Vagina (tissue), 2 donors: ENCODE measurements at regions not wholly inside any gene's neighbourhood (a gene's known extent, or its start where the extent isn't known, plus 50 kb on each side); places are given as distances from the start of the nearest gene placed in this dataset.

Experiments
- DNase-seq, 2 donors: peaks; one replicate each; pipeline ENCODE4 v3.0.0-alpha.2; 2017; ENCODE audit errors: extremely low spot score in 2 of 2
- H3K27ac ChIP-seq: fragments of 200-600 bp; sonication (generic); one replicate; pipeline ENCODE4 v1.5.1; 2019
- H3K27me3 ChIP-seq: fragments of 200-600 bp; sonication (generic); one replicate; pipeline ENCODE4 v1.5.1; 2019
- H3K36me3 ChIP-seq, 2 donors: fragments of 200-600 bp; sonication (generic); one replicate each; pipeline ENCODE4 v1.5.1; 2017 to 2019
- H3K4me1 ChIP-seq: fragments of 200-600 bp; sonication (generic); one replicate; pipeline ENCODE4 v1.5.1; 2019
- H3K4me3 ChIP-seq, 2 donors: fragments of 200-600 bp; sonication (generic); 1 replicate in 1 of 2; 2 replicates in 1 of 2; pipeline ENCODE4 v1.5.1; 2016 to 2019
- H3K9me3 ChIP-seq: fragments of 200-600 bp; sonication (generic); one replicate; pipeline ENCODE4 v1.5.1; 2019
- POLR2A ChIP-seq, 2 donors: fragments of 450-650 bp; IDR thresholded peaks; one replicate each; pipeline ENCODE4 v1.6.1; 2017; ENCODE audit warnings: antibody characterized with exemption in 2 of 2, mild to moderate bottlenecking in 2 of 2, moderate library complexity in 2 of 2
- POLR2AphosphoS5 ChIP-seq, 2 donors: sonication (generic); formaldehyde crosslinking; IDR thresholded peaks; one replicate each; pipeline ENCODE4 v1.9.0; 2017; ENCODE audit warnings: antibody characterized with exemption in 2 of 2, mild to moderate bottlenecking in 2 of 2, low read depth in 1 of 2; ENCODE audit not compliant: insufficient read depth in 1 of 2
- intact Hi-C: fragments of 100-400 bp; cut with DNase I; formaldehyde crosslinking; loops from one replicate; pipeline ENCODE4 v1.15.1; 2023
- TF ChIP-seq, protein P1 (sequence below), 3 experiments: fragments of 450-650 bp in 2 of 3; fragments of 200-600 bp in 1 of 3; sonication (generic) in 1 of 3; IDR thresholded peaks; one replicate each; pipeline ENCODE4 v1.5.1; 2017 to 2019; ENCODE audit warnings: antibody characterized with exemption in 3 of 3, mild to moderate bottlenecking in 2 of 3, moderate library complexity in 2 of 3

DNA sequence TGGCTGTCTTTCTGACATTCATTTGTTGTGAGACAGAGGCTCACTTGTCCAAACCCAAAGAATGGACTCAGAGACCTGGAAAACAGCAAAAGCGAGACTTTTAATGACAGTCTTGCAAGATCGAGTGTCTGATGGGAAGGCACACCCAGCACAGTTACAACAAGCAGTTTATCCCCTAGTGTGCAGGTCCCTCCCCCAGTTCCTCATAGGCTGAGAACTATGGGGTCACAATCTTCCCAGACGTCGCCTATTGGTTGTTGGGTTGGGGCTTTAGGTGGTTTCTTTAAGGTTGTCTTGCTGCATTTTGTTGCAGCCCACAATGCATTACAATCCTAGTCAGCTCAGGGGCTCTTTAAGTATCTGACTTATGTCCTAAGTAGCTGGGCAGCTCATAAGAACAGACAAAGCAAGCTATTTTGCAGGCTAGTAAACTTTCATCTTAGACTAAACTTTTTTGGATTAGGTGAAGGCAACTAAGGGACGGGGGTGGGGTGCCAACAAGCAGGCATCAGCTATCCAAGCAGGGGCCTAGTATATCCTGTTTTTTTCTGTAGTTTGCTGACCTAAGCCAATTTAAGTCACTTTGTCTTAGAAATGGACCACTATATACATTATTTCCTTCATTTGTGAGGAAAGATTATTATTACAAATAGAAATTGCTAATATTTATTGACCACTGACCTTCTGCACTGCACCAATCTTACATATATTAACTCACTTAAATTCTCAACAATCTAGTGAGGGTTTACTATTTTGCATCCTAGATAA lies 151.8 kb downstream of the SETD4 start:
- intact Hi-C loops, result no loop called here
- Histone ChIP-seq H3K4me1 (peaks cover 8% of the 10 kb centered on the region), H3K27me3 (no peaks in the 10 kb centered on the region), H3K9me3 (no peaks in the 10 kb centered on the region), H3K4me3 (no peak overlapping the region), H3K36me3 (no peaks in the 10 kb centered on the region), H3K27ac (no peak overlapping the region)
- DNase-seq, result no peak
- TF ChIP-seq POLR2AphosphoS5 (IDR thresholded peaks at IDR 0.05; ENCODE audit: insufficient read depth in 1 of 2, low read depth in 1 of 2), result no peak
- TF ChIP-seq POLR2A (IDR thresholded peaks at IDR 0.05), result no peak
- TF ChIP-seq, protein P1, sequence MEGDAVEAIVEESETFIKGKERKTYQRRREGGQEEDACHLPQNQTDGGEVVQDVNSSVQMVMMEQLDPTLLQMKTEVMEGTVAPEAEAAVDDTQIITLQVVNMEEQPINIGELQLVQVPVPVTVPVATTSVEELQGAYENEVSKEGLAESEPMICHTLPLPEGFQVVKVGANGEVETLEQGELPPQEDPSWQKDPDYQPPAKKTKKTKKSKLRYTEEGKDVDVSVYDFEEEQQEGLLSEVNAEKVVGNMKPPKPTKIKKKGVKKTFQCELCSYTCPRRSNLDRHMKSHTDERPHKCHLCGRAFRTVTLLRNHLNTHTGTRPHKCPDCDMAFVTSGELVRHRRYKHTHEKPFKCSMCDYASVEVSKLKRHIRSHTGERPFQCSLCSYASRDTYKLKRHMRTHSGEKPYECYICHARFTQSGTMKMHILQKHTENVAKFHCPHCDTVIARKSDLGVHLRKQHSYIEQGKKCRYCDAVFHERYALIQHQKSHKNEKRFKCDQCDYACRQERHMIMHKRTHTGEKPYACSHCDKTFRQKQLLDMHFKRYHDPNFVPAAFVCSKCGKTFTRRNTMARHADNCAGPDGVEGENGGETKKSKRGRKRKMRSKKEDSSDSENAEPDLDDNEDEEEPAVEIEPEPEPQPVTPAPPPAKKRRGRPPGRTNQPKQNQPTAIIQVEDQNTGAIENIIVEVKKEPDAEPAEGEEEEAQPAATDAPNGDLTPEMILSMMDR (IDR thresholded peaks at IDR 0.05), result no peak

DNA sequence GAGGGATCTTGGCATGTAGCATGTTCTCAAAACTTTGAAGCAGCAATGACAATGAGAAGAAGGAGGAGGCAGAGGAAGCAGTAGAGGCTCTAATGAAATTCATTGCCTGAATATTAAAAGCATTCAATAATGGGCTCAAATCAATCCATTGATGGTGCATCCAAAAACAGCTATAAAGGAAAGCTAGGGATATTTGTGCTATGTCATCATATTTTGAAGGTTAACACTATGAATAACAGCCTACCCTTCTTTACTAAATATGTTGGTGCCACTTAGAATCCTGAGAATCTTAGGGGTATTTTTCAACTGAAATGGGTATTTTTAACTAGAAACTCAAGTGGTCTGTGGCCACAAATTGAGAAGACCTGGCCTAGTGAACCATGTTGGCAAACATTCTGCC lies 153.7 kb downstream of the SETD4 start:
- no peaks in the 10 kb centered on the region for H3K27me3 ChIP-seq
- DNase-seq, result no peak
- H3K9me3 ChIP-seq, result no peaks in the 10 kb centered on the region
- H3K4me1 ChIP-seq, result peaks cover 8% of the 10 kb centered on the region
- H3K4me3 ChIP-seq, result no peak overlapping the region
- H3K36me3 ChIP-seq, result no peaks in the 10 kb centered on the region
- H3K27ac ChIP-seq, result no peak overlapping the region
- intact Hi-C loops, result no loop called here
- TF ChIP-seq POLR2A (IDR thresholded peaks at IDR 0.05), result no peak
- TF ChIP-seq, protein P1 (IDR thresholded peaks at IDR 0.05), result no peak
- no peak for TF ChIP-seq POLR2AphosphoS5 (IDR thresholded peaks at IDR 0.05; ENCODE audit: insufficient read depth in 1 of 2, low read depth in 1 of 2)

DNA sequence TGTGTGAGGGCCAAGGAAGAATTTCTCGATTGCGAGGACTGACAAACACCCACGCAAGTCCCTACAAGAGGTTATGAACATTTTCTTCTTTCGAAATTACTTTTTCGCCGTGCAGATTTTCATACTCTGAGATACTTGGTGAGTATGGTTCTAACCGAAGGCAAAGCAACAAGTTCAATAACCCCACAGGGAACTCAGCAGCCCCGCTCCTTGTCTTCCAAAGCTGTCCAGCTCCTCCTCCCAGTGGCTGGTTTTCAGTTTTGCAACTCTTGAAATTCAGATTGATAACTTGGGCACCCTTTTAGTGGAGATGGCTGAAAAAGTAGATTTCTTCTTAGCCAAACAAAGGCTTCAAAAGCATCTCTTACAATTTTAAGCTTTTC lies 154.4 kb downstream of the SETD4 start:
- intact Hi-C loops, result no loop called here
- H3K27ac ChIP-seq, result peak overlapping the region; percentile 23

GRCh38 chr21:35905096-35905962 lies 155.0 kb downstream of the SETD4 start:
- H3K4me3 ChIP-seq, result no peak overlapping the region
- no peaks in the 10 kb centered on the region for H3K9me3 ChIP-seq
- no peaks in the 10 kb centered on the region for H3K27me3 ChIP-seq
- TF ChIP-seq, protein P1 (IDR thresholded peaks at IDR 0.05), result no peak
- TF ChIP-seq POLR2A (IDR thresholded peaks at IDR 0.05), result no peak
- peak in 1 of 2 donors; percentile 50 for TF ChIP-seq POLR2AphosphoS5 (IDR thresholded peaks at IDR 0.05; ENCODE audit: insufficient read depth in 1 of 2, low read depth in 1 of 2)
- no peak for DNase-seq
- H3K4me1 ChIP-seq, result peaks cover 8% of the 10 kb centered on the region
- H3K36me3 ChIP-seq, result no peaks in the 10 kb centered on the region
- intact Hi-C loops, result no loop called here
- peak overlapping the region; percentile 23 for H3K27ac ChIP-seq

More for the DNA sequence above, 154.4 kb downstream of the SETD4 start:
- no peak for TF ChIP-seq POLR2AphosphoS5 (IDR thresholded peaks at IDR 0.05; ENCODE audit: insufficient read depth in 1 of 2, low read depth in 1 of 2)
- TF ChIP-seq, protein P1 (IDR thresholded peaks at IDR 0.05), result no peak
- TF ChIP-seq POLR2A (IDR thresholded peaks at IDR 0.05), result no peak
- H3K36me3 ChIP-seq, result no peaks in the 10 kb centered on the region
- DNase-seq, result no peak
- H3K4me1 ChIP-seq, result peaks cover 8% of the 10 kb centered on the region
- H3K9me3 ChIP-seq, result no peaks in the 10 kb centered on the region
- no peak overlapping the region for H3K4me3 ChIP-seq
- H3K27me3 ChIP-seq, result no peaks in the 10 kb centered on the region
